Left kidney (tissue), 1 donor: ENCODE measurements at regions not wholly inside any gene's neighbourhood (a gene's known extent, or its start where the extent isn't known, plus 50 kb on each side); places are given as distances from the start of the nearest gene placed in this dataset.

Source experiments
- DNase-seq: peaks from one replicate; pipeline ENCODE4 v3.0.0-alpha.2; 2013

DNA sequence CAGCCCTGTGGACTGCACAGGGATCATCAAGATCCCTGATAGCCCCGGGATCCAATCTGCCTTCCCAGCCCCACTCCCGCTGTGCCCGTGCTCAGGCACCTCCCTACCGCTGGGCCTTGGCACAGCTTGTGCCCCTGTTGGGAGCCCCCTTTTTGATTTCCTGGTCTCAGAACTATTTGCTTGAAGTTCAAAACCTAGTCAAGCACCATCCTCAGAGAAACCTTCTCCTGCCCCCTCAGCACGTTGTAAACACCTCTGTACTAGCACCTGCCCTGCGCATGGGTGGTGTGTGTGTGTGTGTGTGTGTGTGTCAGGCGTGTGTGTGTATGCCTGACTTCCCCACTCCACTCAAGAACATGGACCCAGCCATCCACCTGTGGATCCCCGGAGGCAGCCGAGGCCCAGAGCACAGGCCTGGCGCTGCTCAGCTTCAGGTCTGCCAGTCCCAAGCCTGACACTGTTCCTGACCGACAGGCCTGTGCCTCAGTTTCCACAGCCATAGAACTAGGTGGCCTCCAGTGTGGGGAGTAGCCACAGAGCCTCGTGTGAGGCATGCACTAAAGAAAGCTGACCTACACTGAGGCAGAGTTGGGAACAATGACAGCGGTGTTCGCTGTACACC is 65.5 kb downstream of the ADRA2C start:
- no peak for DNase-seq

DNA sequence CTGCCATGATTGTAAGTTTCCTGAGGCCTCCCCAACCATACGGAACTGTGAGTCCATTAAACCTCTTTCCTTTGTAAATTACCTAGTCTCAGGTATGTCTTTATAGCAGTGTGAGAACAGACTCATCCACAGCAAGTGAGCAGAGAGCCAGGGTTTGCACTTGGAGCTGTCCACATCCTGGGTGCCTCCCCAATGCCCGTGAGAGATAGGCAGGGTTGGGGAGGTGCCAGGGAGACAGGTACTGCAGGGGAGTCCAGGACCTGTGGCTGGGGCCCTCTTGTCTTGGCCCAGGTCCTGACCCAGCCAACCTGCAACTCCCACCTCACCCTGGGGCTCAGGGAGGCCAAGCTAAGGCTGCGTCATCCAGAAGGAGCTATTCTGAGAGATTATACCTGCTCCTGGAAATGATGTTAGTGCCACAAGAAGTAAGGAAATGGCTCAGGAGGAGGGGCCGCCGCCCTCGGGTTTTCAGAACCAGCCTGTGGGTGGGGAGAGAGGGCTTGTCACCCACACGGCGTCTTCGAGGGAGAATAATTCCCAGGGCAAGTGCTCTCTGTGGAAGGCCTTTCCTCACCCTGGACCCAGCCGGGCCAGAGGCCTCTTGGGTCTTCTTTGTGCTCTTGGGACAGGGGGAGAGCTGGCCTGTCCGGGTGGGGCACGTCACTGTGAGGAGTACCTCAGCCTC is 66.5 kb downstream of the ADRA2C start:
- no peak for DNase-seq

DNA sequence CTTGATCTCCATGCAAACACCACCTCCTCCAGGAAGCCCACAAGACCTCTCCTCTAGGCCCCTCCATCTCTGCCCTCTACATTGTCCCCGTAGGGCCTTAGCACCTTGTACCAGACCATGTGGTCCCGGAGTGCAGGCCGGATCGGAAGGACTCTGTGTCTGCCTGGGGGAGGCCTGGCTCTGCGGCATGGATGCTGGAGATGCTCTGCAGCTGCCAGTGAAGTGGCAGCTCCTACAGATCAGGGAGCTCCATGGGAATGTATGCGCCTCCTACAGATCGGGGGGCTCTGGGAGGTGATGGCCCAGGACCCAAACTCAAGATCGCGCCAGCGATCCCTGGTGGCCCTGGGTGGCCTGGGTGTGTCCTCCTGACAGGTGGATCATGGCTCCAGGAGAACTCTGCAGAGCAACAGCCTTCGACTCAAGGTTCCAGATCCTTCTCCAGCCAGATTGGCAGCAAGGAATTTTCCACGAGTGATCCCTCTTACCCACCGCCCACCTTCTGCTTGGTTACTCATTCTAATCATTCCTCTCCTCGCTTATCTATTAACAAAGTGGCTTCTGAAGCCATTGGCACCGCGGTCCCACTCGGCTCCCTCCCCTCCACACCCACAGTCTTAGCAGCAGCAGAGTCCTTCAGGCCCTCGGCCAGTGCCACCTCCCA is 67.3 kb downstream of the ADRA2C start:
- no peak for DNase-seq

- DNase-seq, result no peak
These were observed 68.0 kb downstream of the ADRA2C start for GRCh38 chr4:3834186-3834662.

GRCh38 chr4:3834663-3835521 is 68.7 kb downstream of the ADRA2C start:
- DNase-seq, result no peak

DNA sequence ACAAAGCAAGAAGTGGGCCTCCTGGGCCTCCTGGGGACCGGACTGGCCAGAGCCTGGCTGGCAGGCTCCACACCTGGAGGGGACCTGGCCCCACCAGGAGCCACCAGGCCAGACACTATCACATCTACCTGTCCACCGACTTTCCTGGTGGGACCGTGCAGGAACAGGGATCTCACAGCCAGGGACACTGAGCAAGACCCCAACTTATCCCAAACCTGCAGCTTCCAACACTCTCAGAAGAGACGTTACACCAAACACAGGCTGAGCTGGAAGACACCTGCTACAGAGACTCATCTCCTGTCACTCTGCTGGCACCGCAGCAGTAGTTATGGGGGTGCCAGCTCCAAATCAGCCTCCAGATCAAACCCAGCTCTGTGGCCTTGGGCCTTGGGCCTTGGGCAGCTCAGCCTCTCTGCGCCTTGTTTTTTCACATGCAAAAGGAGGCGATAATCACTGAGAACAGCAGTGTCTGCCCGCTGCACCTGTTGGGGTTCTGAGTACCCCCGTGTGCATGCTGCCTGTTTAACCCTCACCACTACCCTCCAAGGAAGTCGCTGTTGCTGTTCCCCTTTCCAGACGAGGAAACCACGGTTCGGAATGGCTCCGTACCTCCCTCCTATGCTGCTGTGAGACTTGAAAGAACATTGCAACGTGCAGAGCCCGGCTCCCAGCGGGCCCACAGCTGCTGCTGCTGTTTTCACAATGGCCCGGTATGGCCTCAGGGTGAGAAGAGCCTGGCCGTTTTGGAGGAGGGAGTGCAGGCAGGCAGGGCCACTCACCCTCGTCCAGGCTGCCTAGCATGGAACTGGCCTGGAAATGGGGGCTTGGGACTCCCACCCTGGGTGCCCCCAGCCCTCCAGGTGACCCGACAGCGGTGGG is 69.6 kb downstream of the ADRA2C start:
- no peak for DNase-seq

DNA sequence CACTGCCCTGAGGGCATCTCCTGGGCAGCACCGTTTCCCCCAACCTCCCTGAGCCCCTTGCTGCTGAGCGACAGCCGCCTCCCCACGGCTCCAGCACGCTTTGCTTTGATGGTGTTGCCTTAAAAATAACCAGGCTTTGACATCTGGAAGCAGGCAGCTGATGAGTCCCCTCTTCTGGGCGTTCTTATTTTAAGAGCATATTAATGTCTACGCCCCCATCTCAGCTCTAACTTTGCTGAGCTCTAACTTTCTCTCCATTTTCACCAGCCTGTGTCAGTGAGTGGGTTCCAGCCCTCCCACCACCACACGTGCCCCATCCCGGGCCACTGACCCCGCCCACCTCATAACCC is 70.2 kb downstream of the ADRA2C start:
- DNase-seq, result no peak

- DNase-seq, result no peak
These were observed 70.8 kb downstream of the ADRA2C start for GRCh38 chr4:3836756-3837601.

- DNase-seq, result no peak
These were observed 72.5 kb downstream of the ADRA2C start for GRCh38 chr4:3838437-3839380.

- no peak for DNase-seq
These were observed 79.0 kb downstream of the ADRA2C start for GRCh38 chr4:3845094-3845743.

- DNase-seq, result no peak
These were observed 79.7 kb downstream of the ADRA2C start for GRCh38 chr4:3845744-3846429.

- DNase-seq, result no peak
These were observed 81.2 kb downstream of the ADRA2C start for GRCh38 chr4:3847211-3847940.

DNA sequence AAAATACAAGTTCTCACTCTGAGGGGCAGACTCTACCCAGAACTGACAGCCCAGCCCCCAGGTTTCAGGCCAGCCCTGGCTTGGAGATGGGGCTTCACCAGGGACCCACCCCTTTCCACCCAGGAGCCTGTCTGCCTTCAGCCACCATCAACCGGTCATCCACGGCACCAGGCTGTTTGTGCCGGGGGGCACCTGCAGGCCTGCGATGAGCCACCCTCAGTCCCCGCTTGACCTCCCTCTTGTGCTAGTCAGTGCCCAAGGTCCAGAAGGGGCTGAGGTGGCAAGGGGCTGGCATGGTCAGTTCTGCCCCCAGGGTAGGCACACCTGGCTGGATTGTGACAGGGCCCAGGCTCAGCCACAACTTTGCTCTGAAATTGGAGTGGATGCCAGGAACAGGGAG is 82.1 kb downstream of the ADRA2C start:
- DNase-seq, result no peak

DNA sequence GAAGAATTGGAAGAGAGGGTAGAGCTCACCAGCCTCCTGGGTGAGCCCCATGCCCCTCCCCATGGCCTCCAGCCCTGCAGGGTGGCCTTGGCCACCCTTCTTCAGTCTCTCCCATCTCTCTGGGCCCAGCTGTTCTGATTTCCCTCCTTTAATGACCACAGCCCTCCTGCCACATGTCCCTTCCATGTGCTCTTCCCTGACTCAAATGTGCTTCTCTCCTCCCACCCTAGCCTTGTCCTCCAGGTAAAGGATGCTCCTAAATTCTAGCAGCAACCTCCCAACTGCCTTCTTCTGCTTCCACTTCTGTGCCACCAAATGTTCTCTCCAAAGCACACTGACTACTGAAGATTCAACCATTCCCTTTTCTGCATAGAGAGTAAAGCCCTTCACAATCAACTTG is 83.0 kb downstream of the ADRA2C start:
- DNase-seq, result no peak

GRCh38 chr4:3850128-3850527 is 83.9 kb downstream of the ADRA2C start:
- no peak for DNase-seq

DNA sequence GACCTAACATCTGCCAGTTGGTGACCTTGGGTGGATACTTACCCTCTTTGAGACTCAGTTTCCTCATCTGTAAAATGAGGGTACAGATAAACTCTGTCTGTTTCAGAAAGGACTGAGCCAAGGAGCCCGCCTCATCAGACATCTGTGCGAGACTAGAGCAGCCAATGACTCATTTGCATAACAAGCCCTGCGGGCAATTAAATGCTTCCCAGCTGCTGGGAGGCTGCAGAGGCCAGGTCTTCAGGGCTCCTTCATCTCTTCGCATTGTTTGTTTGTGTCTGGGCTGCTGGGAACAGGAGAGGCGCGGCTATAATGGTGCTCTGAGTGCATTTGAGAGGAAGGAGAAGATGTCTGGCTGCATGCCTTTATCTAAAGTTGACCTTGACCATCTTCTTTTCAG is 85.0 kb downstream of the ADRA2C start:
- DNase-seq, result no peak

- no peak for DNase-seq
These were observed 85.7 kb downstream of the ADRA2C start for GRCh38 chr4:3851881-3852280.

DNA sequence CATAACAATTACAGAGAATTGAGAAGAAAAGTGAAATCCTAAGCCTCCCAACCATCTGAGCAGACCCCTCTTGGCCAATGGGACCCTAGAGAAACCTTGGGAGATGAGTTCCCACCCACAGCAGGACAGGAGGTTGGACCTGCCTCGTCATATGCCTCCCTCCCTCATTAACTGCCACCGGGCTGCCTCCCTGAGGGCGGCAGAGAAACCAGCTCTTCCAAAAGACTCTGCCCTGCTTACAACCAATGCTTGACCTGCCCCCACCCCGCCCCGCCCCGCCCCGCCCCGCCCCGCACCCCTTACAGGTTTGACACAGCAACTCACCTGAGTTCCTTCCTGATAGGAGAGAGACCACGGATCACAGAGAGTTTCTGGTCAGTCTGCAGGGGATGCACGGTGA is 86.1 kb downstream of the ADRA2C start:
- no peak for DNase-seq
